ENCODE measurements at regions not wholly inside any gene's neighbourhood (a gene's known extent, or its start where the extent isn't known, plus 50 kb on each side); places are given as distances from the start of the nearest gene placed in this dataset.

DNA sequence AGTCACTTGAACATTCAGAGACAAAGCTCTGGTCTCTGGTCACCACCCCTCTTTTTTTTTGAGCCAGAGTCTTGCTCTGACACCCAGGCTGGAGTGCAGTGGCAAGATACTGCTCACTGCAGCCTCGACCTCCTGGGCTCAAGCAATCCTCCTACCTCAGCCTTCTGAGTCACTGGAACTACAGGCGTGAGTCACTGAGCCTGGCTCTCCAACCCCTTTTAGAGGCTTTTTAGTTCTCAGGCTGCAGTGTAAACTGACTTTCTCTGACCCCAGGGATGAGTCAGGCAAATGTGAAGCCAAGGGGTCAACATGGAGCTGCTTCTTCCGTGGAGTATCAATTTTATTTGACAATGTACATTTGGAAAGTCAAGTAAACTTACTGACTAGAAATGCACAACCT lies 229.2 kb downstream of the PTTG2 start:
- no peak for DNase-seq

DNA sequence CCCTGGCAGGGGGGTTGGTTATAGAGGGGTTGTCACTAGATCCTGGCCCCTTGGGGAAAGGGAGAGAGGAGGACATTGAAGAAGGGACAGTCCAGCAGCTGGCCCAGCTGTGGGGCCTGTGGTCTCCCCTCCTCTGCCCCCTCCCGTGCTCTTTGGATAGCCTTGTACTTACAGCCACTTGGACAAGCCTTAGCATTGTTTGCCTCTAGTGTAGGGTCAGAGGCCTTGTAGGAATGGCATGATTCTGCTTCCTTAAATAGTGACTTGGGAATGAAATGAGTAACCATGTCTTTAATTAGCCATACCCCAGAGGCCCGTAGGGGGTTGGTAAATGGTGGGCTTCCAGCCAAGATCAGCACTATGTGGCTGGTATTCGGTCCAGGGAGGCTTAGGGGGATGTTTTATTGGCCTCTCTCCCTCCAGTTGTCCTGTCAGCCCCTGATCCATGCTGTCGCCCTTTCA lies 230.6 kb downstream of the PTTG2 start:
- no peak for DNase-seq

DNA sequence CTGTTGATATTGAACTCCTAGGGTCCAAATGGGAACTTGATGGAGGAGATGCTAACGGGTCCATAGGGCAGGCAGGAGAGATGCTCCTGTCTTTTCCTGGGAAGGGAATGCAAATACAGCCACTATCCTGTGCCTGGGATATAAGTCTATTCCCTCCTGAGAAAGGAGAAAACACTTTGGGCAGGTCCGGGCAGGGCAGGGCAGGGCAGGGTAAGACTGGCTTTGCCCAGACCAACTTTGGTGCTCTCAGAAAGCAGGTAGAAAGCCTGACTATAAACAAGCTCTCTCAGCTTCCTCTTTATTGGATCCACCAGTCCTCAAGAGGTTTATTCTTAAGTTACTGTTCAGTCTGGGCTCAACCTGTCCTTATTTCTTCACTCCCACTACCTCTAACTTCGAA lies 232.3 kb downstream of the PTTG2 start:
- no peak for DNase-seq

DNA sequence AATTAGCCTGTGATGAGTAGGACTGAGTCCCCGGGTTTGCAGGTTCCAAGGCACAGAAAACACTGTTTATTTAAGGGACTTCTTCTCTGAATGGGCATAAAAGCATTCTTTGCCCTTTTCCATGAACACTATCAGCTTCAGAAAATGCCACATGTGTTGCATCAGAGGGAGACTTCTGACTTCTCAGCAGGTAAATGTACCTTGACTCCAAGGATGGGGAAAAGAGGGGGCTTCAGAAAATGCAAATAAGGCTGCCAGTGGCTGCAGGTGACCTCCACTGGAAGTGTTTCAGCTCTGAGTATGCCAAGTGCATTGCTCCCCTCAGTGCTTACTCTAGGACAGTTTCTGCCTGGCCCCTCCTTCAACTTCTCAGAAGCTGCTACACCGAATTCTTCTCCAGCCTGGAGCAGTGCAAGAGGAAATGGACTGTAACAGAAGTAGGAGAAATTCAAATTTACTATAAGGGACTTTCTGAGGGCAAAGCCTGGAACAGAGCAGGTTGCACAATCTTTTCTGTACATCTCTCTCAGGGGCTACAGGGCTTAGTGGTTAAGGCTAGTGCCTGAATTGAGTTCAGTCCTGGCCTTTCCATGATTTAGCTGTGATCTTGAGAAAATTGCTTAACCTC lies 233.2 kb downstream of the PTTG2 start:
- DNase-seq, result no peak

DNA sequence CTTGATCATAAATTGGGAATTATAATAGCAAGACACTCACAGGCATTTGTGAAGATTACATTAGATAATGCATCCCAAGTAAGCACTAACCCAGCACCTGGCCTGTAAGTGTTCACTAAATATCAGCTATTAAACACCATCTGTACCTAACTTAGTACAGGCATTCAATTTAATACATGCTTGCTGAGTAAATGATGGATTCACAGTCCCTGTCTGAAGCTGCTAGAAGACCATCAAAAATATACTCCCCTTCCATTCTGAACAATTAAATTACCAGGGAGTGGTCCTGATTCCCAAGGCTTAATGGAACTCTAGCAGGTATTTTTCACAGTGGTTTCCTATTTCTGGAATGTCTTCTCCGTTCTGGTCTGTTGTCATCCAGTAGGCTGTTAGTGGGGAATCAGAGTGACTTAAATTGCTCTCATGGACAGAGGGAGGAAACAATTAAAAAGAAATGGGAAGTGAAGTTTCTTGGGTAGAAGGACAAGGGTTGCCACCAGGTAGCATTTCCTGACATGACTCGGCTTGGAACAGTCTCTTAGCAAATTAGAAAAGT lies 233.9 kb downstream of the PTTG2 start:
- no peak for DNase-seq

DNA sequence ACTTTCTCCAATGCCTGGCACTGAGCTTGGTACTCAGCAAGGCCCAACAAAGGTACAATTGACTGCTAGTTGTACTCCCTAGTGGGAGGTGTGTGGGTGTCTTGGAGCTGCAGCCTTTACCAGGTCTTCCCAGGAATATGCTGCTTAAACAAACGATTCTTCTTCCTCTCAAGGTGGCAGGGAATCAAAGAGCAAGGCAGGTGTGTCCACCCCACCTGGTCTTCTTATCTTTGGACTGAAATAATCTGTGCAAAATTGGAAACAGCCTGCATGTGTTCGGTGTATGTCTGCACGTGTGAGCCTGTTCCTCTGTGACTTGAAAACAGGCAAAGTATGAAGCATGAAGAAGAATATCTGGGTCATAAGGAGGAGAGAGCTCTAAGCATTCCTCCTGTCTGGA lies 235.3 kb downstream of the PTTG2 start:
- DNase-seq, result no peak

DNA sequence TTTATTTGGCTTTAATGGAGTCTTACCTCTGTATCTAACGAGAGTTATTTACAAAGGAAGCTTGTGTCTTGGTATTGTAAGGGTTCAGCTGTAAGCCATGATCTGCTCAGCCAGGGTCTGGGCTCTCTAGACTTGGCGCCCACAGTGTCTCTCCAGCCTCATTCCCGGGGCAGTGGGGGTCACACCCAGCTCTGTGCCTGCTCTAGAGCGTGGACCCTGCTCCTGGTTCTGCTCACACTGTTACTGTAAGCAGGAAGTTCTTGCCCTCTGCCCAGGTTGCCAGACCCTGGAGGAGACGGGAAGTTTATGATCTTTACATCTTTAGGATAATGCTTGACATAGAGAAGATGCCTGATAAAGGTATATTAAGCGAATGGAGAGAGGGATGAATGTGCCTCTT lies 235.7 kb downstream of the PTTG2 start:
- no peak for DNase-seq

DNA sequence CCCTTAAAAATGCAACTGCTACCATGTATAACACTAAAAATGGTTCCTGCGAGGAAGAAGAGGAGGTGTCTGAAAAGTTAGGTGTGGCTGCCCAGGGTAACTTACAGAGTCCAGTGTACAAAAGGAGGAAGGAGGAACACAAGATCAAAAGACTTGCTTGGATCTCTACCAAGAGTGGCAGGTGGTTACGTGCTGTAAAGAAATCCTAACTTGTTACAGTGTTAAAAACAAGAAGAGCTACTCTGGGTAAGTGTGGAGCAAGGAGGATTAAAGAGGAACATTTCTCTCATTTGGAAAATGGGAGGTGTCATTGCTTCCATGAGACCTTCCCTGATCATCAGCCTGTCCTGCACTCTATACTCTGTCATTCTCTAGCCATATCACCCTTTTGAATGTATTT lies 242.0 kb downstream of the PTTG2 start:
- no peak for DNase-seq

DNA sequence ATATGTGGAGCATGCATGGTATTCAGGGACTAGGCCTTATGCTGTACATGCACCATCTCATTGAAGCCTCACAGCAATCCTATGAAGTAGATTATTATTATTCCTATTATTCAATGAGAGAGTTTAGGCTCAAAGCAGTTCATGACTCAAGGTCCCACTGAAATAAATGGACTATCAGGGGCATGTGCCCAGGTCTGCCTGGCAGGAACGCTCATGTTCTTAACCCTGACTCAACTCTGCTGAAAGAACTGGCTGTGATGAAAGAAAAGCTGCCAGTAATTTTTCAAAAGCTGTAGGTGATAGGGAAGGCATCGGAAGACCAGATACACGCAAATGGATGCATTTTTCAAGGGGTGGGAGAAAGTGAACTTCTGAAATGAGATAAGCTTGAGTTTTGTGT lies 243.4 kb downstream of the PTTG2 start:
- no peak for DNase-seq

DNA sequence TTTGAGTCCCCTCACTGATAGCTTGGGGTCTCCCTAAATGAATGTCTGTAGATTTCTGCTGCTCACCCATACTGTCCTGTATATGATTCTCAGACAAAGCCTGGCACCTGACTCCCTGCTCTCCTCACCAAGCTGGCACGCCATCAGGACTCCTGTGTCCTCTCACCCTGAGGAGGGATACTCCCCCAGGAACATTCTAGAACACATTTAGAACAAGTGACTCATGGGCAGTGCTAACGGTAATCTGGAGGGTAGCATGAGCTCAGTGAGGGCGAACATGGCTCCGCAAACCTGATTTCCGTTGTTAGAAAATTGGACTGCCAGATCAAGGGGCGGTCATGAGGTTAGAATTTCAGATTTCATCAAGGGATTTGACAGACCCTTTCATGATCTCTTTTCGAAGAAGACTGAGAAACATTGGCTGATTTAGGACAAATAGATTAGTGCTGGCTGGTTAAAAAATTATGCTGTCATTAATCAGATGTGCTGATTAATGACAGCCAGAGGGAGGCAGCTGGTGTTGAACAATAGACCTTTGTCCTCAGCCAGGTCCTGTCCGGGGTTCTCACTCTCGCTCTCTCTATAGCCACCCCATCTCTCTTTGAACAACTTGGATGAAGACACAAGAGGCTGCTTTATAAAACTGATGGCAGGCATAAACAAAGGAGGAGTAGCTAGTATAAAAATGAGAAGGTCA lies 244.3 kb downstream of the PTTG2 start:
- no peak for DNase-seq

DNA sequence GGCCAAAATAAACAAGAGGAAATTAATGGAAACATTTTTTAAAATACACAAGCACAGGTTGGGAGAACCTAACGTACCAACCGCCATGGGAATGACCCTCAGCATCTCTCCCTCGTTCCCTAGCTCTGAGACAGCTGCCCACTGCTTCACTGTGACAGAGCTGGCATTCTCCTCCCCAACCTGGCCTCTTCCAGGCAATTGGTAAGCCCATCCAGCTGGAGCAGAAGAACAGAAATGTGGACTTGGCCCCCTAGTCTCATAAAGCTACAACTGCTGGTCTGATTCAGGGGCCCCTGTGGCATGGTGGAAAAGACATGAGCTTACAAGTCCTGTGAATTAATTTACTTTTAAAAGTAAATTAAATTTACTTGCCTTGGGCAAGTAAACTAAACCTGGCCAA lies 245.1 kb downstream of the PTTG2 start:
- no peak for DNase-seq

DNA sequence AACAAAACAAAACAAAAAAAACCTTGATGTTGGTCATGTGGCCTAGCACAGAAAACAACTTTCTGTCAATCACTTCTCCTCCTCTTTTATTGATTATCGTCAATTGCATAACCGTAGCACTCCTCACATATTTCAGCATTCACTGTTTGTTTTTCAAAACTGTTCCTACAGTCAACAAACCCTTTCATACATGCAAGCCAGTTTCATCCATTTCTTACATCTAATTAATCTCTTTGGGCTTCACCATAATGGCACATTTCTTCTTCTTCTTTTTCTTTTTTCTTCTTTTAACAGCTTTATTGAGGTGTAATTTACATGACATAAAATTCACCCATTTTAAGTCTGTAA lies 246.9 kb downstream of the PTTG2 start:
- DNase-seq, result no peak

DNA sequence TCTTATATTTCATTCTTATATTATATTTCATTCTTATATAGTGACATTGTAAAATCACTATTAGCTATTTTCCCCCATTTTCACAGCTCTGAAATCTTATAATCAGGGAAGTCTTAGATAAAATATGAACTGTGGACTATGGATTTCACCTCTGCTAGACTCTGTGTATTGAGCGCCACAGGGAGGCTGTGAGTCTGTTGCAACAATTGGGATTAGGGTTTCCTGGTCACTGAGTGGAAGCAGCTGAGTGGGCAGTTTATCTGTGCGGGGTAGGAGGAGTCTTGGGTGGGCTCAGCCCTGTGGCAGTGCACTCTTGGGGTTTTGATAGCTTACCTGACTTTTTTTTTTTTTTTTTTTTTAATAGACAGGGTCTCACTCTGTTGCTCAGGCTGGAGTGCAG lies 249.5 kb downstream of the PTTG2 start:
- no peak for DNase-seq

DNA sequence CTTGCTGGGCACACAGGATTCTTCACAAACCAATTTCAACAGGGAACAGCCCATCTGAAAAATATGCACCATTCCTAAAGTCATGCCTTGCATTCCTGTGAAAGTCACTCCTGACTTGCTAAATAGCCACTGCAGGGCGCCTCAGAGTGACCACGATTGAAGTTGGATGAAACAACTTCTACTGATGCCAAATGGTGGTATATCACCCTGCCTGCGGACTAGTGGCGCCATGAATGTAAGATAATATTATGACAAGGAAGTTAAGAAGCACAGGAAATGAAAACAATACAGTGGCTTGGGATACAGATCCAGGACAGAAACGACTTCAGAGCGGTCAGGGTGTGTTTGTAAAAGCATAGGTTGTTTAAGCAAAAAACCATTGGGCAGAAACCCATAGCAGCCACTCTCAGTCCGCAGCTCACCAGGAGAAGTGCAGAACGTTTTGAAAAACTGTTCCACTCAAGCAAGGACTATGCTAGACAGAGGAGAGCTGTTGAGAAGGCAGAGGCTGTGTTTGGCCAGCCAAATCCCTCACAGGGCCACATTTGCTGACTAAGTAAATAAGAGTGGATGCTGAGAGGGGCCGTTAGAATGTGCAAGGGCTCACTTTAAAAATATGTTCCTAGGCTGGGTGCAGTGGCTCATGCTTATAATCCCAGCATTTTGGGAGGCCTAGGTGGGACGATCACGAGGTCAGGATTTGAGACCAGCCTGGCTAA lies 250.4 kb downstream of the PTTG2 start:
- no peak for DNase-seq

DNA sequence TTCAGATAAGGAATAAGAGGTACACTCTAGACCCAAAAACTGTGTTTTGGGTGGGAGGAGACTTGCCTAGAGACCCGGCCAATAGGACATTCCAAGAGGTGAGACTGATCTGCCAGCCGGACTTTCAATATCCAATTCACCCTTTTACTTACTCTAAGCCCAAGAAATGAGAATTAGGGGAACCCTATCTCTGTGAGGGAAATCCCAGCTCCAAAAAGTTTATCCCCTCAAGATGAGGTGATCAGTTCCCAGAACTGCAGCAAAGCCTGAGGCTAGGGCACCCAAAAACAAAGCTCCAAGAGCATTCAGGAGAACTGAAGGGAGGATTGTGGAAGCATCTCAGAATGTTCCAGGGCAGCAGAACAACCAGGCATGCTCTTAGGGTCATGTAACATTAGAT lies 251.7 kb downstream of the PTTG2 start:
- DNase-seq, result no peak

DNA sequence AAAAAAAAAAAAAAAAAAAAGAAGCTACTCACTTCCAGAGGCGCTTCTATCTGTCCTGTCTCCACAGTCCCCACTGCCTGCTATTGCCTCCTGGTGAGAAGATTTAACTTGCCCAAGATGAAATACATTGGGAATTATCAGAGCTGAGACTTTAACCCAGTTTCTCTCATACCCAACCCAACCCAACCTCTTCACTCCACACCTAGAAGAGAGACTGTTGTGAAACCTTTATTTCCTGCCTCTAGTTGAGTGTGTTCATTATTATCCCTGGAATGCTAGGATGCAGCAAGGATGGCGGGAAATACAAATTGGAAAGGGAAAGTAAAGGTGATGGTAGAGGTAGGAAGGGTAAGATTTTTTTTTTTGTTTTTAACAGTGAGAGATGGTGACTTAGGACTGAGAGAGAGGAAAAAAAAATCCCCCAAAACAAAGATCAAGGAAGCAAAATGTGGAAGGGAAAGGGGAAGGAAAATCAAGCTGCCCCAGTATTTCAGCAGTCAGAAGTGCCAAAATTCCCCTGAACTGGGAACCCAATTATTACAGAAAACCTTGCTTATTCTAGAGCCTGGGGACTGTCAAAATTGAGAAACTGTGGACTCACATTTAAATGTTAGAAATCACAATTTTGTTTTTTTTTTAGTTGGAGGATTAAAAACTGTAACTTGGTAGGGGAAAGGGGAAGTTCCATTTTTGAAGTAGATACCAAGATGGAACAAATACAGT lies 253.0 kb downstream of the PTTG2 start:
- DNase-seq, result no peak

DNA sequence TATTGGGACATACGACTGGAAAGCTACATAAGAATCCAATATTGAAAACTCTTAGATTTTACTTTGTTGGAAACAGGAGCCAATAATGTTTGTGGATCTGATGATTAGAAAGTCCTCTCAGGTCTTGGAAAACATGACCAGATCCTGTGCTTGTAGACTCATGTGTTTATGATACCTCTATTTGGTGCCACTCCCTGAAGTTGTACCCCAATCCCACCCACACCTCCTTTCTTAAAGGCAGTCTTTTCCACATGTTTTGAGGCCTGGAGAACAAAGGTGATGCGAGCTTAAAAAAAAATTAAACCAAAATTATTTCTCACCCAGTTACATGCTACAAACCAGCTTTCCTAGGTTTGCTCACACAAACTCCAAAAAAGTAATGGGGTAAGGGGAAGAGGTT lies 262.7 kb downstream of the PTTG2 start:
- DNase-seq, result no peak

DNA sequence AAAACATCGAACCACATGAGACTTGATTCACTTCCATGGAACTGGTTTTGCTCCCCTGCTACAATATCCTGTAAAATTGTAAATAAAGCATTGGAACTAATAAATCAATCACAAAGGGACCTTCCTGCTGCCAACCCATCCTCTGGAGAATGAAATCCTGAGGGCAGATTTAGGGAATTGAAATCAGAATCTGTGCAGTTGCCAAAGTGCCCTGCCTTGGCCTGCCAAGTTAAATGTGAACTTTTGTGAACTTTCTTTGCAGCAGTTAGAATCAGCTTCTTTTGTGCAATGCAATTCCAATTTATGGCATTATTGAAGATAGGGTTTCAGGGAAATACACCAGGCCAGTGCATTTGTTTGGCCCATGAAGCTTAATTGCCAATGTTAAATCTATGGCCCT lies 263.1 kb downstream of the PTTG2 start:
- no peak for DNase-seq

DNA sequence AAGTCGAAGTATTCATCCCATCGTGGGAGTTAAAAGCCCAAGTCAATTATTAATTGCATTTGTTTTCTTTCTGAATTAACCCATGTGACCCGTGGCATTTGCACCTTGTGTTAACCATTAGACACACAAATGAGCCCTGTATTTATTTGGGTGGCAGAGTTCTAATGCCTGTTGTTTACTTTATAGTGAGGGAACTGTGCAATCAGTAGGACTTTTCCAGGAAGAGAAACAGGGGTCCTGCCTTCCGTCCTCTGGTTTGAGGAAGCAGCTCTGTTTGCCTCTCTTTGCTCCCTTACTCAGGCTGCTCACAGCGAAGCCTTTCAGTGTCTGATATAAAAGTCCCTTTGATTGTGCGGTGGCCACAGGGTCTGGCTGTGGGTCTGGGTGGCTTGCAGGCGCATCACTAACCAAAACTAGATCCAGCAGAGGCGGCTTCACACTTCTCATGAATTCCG lies 263.6 kb downstream of the PTTG2 start:
- peak; percentile 47 for DNase-seq

DNA sequence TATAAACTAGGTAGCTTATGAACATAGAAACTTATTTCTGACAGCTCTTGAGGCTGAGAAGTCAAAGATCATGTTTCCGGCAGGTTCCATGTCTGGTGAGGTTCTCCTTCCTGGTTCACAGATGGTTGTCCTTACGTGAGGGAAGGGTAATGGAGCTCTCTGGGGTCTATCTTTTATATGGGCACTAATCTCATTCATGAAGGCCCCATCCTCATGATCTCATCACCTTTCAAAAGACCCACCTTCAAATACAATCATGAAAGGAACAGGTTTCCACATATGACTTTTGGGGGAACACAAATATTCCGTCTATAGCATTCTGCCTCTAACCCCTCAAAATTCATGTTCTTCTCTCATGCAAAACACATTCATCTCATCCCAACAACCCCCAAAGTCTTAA lies 264.7 kb downstream of the PTTG2 start:
- DNase-seq, result no peak

DNA sequence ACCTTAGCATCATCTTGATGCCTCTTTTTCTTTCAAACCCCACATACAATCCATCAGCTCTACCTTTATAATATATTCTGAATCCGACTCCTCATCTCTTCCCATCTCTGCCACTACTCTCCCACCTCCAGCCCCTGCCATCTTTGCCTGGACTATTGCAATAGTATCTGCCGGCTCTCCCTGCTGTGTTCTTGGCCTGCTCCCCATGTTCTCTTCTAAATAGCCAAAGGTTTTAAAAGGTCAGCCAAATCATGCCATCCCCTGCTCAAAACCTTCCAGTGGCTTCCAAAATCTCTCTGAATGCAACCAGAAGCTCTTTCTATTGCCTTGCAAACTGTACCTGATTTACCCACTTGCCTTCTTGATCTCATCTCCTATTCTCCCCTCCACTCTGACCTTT lies 266.0 kb downstream of the PTTG2 start:
- no peak for DNase-seq

DNA sequence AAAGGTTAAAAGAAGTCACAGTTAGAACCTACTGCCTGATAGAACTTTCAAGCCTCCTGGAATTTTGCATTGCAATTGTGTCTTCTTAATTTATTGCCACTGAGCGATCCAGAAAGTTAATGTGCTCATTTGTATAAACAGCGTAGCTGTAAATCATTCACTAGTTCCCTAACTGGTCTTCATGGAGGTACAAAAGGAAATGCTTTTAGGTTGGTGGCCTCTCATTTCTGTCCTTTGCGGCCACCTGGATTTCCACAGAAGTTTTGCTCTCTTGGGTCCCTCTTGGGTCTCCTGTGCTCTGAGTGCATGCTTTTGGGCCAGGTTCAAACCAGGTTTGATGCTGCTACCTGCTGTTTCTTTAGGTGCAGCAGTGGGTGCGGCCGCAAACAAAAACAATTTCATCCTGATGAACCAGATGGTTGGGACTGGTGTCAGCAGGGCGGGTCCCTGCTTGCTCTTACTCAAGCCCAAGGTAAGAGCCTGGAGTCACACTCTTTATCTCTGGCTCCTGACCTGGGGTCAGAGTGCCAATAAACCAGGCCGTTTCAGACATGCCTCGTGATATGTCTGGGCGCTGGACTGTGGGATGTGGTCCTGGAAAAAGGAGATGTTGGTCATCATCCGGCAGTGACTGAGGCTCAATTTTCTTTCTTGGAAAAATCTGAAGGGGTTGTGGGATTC lies 270.1 kb downstream of the PTTG2 start:
- DNase-seq, result peak; percentile 82
